22Rv1 (cell line): ENCODE measurements at regions not wholly inside any gene's neighbourhood (a gene's known extent, or its start where the extent isn't known, plus 50 kb on each side); places are given as distances from the start of the nearest gene placed in this dataset.

ENCODE experiments used
- ZFX ChIP-seq: fragments of 450-650 bp; IDR thresholded peaks from 2 replicates; pipeline ENCODE4 v1.6.1; 2017; ENCODE audit warnings: antibody characterized with exemption, borderline replicate concordance
- TF ChIP-seq, protein P1 (sequence below): fragments of 450-650 bp; IDR thresholded peaks from 2 replicates; pipeline ENCODE4 v1.5.1; 2017; ENCODE audit warnings: mild to moderate bottlenecking

DNA sequence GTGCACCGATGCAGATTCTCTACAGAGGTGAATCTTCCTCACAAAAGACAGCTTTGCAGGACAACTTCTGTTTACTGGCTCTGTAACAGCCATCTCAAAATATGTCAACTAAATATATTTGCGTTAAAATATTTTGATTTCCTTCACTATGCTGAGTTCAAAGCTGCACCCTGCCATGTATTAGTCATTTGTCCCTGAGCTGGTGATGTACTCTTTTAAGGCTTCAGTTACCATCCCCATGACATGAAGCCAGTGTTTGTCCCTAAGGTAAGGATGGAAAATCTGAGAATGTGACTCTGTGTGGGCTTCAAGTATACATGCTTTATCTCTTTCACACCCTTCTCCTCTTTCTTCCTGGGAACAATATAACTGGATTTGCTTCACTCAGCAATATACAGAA is 70.2 kb upstream of the BTG3 start:
- TF ChIP-seq, protein P1, sequence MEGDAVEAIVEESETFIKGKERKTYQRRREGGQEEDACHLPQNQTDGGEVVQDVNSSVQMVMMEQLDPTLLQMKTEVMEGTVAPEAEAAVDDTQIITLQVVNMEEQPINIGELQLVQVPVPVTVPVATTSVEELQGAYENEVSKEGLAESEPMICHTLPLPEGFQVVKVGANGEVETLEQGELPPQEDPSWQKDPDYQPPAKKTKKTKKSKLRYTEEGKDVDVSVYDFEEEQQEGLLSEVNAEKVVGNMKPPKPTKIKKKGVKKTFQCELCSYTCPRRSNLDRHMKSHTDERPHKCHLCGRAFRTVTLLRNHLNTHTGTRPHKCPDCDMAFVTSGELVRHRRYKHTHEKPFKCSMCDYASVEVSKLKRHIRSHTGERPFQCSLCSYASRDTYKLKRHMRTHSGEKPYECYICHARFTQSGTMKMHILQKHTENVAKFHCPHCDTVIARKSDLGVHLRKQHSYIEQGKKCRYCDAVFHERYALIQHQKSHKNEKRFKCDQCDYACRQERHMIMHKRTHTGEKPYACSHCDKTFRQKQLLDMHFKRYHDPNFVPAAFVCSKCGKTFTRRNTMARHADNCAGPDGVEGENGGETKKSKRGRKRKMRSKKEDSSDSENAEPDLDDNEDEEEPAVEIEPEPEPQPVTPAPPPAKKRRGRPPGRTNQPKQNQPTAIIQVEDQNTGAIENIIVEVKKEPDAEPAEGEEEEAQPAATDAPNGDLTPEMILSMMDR: no peak
- no peak for TF ChIP-seq ZFX
